ENCODE measurements at regions not wholly inside any gene's neighbourhood (a gene's known extent, or its start where the extent isn't known, plus 50 kb on each side); places are given as distances from the start of the nearest gene placed in this dataset.

DNA sequence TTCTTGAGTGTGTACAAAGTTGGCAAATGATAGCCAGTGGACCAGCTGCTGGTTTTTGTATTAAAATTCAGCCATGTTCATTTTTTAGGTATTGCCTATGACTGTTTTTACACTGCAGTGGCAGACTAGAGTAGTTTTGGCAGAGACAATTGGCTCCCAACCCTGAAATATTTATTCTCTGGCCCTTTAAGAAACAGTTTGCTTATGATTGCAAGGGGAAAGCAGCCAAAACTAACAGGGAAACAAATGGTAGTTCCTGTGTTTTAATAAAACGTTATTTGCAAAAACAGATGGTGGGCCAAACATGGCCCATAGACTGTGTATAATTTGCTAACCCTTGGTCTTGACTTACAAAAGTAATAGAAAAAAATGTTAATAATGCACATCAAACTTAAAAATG lies 110.2 kb downstream of the ALX1 start:
- no peaks in the 10 kb centered on the region for H3K9me3 ChIP-seq (ENCODE audit: control insufficient read depth in 3 of 3, low read length in 3 of 3)
- H3K36me3 ChIP-seq (ENCODE audit: control insufficient read depth in 3 of 3, insufficient read depth in 3 of 3, low read length in 3 of 3) = no peaks in the 10 kb centered on the region
- no peaks in the 10 kb centered on the region for H3K27me3 ChIP-seq (ENCODE audit: control insufficient read depth in 3 of 3, insufficient read depth in 3 of 3, low read length in 3 of 3)
- H3K4me1 ChIP-seq (ENCODE audit: control insufficient read depth in 3 of 3, insufficient read depth in 3 of 3, low read length in 3 of 3) = no peaks in the 10 kb centered on the region
- H3K4me3 ChIP-seq (ENCODE audit: low read length in 3 of 3) = no peak overlapping the region
- no peak overlapping the region for H3K9ac ChIP-seq (ENCODE audit: low read depth in 1 of 3, low read length in 3 of 3)
- H3K27ac ChIP-seq (ENCODE audit: low read depth, low read length) = no peak overlapping the region

- no peaks in the 10 kb centered on the region for H3K4me1 ChIP-seq (ENCODE audit: control insufficient read depth in 3 of 3, insufficient read depth in 3 of 3, low read length in 3 of 3)
- no peaks in the 10 kb centered on the region for H3K36me3 ChIP-seq (ENCODE audit: control insufficient read depth in 3 of 3, insufficient read depth in 3 of 3, low read length in 3 of 3)
- no peak overlapping the region for H3K27ac ChIP-seq (ENCODE audit: low read depth, low read length)
- no peaks in the 10 kb centered on the region for H3K27me3 ChIP-seq (ENCODE audit: control insufficient read depth in 3 of 3, insufficient read depth in 3 of 3, low read length in 3 of 3)
- H3K9ac ChIP-seq (ENCODE audit: low read depth in 1 of 3, low read length in 3 of 3) = no peak overlapping the region
- no peaks in the 10 kb centered on the region for H3K9me3 ChIP-seq (ENCODE audit: control insufficient read depth in 3 of 3, low read length in 3 of 3)
- no peak overlapping the region for H3K4me3 ChIP-seq (ENCODE audit: low read length in 3 of 3)
These were observed 112.5 kb downstream of the ALX1 start for GRCh38 chr12:85392508-85392907.

GRCh38 chr12:85393606-85394005 lies 113.6 kb downstream of the ALX1 start:
- Histone ChIP-seq H3K4me3 (ENCODE audit: low read length in 3 of 3) (no peak overlapping the region), H3K36me3 (ENCODE audit: control insufficient read depth in 3 of 3, insufficient read depth in 3 of 3, low read length in 3 of 3) (no peaks in the 10 kb centered on the region), H3K27ac (ENCODE audit: low read depth, low read length) (no peak overlapping the region), H3K27me3 (ENCODE audit: control insufficient read depth in 3 of 3, insufficient read depth in 3 of 3, low read length in 3 of 3) (no peaks in the 10 kb centered on the region), H3K9me3 (ENCODE audit: control insufficient read depth in 3 of 3, low read length in 3 of 3) (no peaks in the 10 kb centered on the region), H3K4me1 (ENCODE audit: control insufficient read depth in 3 of 3, insufficient read depth in 3 of 3, low read length in 3 of 3) (no peaks in the 10 kb centered on the region), H3K9ac (ENCODE audit: low read depth in 1 of 3, low read length in 3 of 3) (no peak overlapping the region)

DNA sequence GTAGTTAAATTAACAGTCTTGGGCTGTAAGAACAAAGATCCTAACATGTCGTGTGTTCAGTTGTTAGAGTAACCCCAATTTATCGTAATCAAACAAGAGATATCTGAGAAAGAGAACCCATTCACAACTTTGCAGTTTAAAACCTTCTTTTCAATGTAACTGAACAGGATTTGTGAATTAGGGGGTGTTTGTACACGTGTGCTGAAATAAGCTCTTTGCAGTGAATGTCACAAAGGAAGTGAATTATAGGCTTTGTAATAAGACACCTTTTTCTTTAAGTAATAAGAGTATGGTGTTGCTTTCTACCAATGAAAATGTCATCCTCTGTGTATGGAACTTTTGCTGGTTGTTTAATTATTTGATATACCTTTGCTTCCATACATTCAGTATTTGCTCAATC lies 114.0 kb downstream of the ALX1 start:
- Histone ChIP-seq H3K36me3 (ENCODE audit: control insufficient read depth in 3 of 3, insufficient read depth in 3 of 3, low read length in 3 of 3) (no peaks in the 10 kb centered on the region), H3K27me3 (ENCODE audit: control insufficient read depth in 3 of 3, insufficient read depth in 3 of 3, low read length in 3 of 3) (no peaks in the 10 kb centered on the region), H3K27ac (ENCODE audit: low read depth, low read length) (no peak overlapping the region), H3K9ac (ENCODE audit: low read depth in 1 of 3, low read length in 3 of 3) (no peak overlapping the region), H3K4me1 (ENCODE audit: control insufficient read depth in 3 of 3, insufficient read depth in 3 of 3, low read length in 3 of 3) (no peaks in the 10 kb centered on the region), H3K9me3 (ENCODE audit: control insufficient read depth in 3 of 3, low read length in 3 of 3) (no peaks in the 10 kb centered on the region), H3K4me3 (ENCODE audit: low read length in 3 of 3) (no peak overlapping the region)

- Histone ChIP-seq H3K9ac (ENCODE audit: low read depth in 1 of 3, low read length in 3 of 3) (no peak overlapping the region), H3K27ac (ENCODE audit: low read depth, low read length) (no peak overlapping the region), H3K27me3 (ENCODE audit: control insufficient read depth in 3 of 3, insufficient read depth in 3 of 3, low read length in 3 of 3) (no peaks in the 10 kb centered on the region), H3K4me1 (ENCODE audit: control insufficient read depth in 3 of 3, insufficient read depth in 3 of 3, low read length in 3 of 3) (no peaks in the 10 kb centered on the region), H3K9me3 (ENCODE audit: control insufficient read depth in 3 of 3, low read length in 3 of 3) (no peaks in the 10 kb centered on the region), H3K36me3 (ENCODE audit: control insufficient read depth in 3 of 3, insufficient read depth in 3 of 3, low read length in 3 of 3) (no peaks in the 10 kb centered on the region), H3K4me3 (ENCODE audit: low read length in 3 of 3) (no peak overlapping the region)
These were observed 114.8 kb downstream of the ALX1 start for GRCh38 chr12:85394809-85395208.

DNA sequence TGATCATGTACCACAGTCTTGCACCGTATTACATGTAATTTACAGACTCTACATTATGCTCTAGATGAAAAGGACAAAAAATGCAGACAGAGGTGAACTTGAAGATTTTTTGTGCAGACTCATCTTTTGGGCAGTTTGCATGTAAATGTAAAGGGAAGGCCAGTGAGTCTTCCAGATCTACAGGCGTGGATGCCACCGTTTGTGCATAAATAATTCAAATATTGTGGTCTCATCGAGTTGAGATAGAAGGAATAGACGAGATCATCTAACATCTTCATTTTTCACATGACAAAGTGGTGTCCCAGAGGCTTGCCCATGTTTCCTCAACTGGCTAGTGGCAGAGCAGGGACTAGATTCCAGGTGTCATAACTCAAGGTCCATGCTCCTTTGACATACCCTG lies 125.2 kb downstream of the ALX1 start:
- no peaks in the 10 kb centered on the region for H3K36me3 ChIP-seq (ENCODE audit: control insufficient read depth in 3 of 3, insufficient read depth in 3 of 3, low read length in 3 of 3)
- H3K4me3 ChIP-seq (ENCODE audit: low read length in 3 of 3) = no peak overlapping the region

DNA sequence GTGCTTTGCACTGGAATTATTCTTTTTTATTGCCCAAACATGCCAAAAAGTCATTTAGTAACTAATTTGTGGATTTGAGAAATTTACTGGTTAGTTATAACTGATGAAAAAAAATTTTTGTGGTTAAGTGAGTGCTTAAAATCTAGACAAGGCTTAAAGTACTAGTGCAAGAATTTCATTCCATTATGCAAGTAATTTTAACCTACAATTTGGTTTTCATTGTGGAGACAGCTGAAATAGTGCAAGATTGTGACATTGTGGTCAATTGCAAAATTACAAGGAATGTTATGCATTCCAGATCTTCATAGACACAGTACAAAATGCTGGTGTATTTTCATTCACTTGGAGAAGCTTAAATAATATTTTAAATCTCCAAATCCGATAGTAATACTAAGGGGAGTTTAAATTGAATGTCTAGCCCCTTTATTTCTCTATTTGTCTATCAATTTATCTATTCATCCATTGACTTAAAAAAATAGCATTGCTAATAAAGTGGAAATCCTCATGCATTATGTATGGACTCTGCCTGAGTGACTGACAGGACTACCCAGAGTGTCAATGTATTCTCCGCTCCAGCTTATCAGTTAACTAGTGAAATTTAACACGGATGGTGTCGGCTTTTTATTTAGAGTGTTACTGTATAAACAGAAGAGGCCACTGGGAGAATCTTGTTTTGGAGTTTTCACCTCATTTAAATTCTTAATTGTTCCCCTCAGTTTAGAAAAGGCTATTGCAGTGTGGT lies 125.9 kb downstream of the ALX1 start:
- Histone ChIP-seq H3K9me3 (ENCODE audit: control insufficient read depth in 3 of 3, low read length in 3 of 3) (no peaks in the 10 kb centered on the region), H3K27ac (ENCODE audit: low read depth, low read length) (no peak overlapping the region), H3K36me3 (ENCODE audit: control insufficient read depth in 3 of 3, insufficient read depth in 3 of 3, low read length in 3 of 3) (no peaks in the 10 kb centered on the region), H3K4me3 (ENCODE audit: low read length in 3 of 3) (no peak overlapping the region), H3K27me3 (ENCODE audit: control insufficient read depth in 3 of 3, insufficient read depth in 3 of 3, low read length in 3 of 3) (no peaks in the 10 kb centered on the region), H3K4me1 (ENCODE audit: control insufficient read depth in 3 of 3, insufficient read depth in 3 of 3, low read length in 3 of 3) (no peaks in the 10 kb centered on the region), H3K9ac (ENCODE audit: low read depth in 1 of 3, low read length in 3 of 3) (no peak overlapping the region)

More for the DNA sequence above, 125.2 kb downstream of the ALX1 start:
- Histone ChIP-seq H3K27me3 (ENCODE audit: control insufficient read depth in 3 of 3, insufficient read depth in 3 of 3, low read length in 3 of 3) (no peaks in the 10 kb centered on the region), H3K9ac (ENCODE audit: low read depth in 1 of 3, low read length in 3 of 3) (no peak overlapping the region), H3K27ac (ENCODE audit: low read depth, low read length) (no peak overlapping the region), H3K4me1 (ENCODE audit: control insufficient read depth in 3 of 3, insufficient read depth in 3 of 3, low read length in 3 of 3) (no peaks in the 10 kb centered on the region), H3K9me3 (ENCODE audit: control insufficient read depth in 3 of 3, low read length in 3 of 3) (no peaks in the 10 kb centered on the region)

GRCh38 chr12:85413266-85413665 lies 133.2 kb downstream of the ALX1 start:
- Histone ChIP-seq H3K9ac (ENCODE audit: low read depth in 1 of 3, low read length in 3 of 3) (no peak overlapping the region), H3K27ac (ENCODE audit: low read depth, low read length) (no peak overlapping the region), H3K27me3 (ENCODE audit: control insufficient read depth in 3 of 3, insufficient read depth in 3 of 3, low read length in 3 of 3) (no peaks in the 10 kb centered on the region), H3K4me3 (ENCODE audit: low read length in 3 of 3) (no peak overlapping the region), H3K9me3 (ENCODE audit: control insufficient read depth in 3 of 3, low read length in 3 of 3) (no peaks in the 10 kb centered on the region), H3K36me3 (ENCODE audit: control insufficient read depth in 3 of 3, insufficient read depth in 3 of 3, low read length in 3 of 3) (no peaks in the 10 kb centered on the region), H3K4me1 (ENCODE audit: control insufficient read depth in 3 of 3, insufficient read depth in 3 of 3, low read length in 3 of 3) (no peaks in the 10 kb centered on the region)

GRCh38 chr12:85422762-85423161 lies 142.7 kb downstream of the ALX1 start:
- H3K9ac ChIP-seq (ENCODE audit: low read depth in 1 of 3, low read length in 3 of 3) = no peak overlapping the region
- peaks cover 0 to 2% (median 0%) of the 10 kb centered on the region in 3 donors for H3K27me3 ChIP-seq (ENCODE audit: control insufficient read depth in 3 of 3, insufficient read depth in 3 of 3, low read length in 3 of 3)
- no peaks in the 10 kb centered on the region for H3K4me1 ChIP-seq (ENCODE audit: control insufficient read depth in 3 of 3, insufficient read depth in 3 of 3, low read length in 3 of 3)
- H3K9me3 ChIP-seq (ENCODE audit: control insufficient read depth in 3 of 3, low read length in 3 of 3) = no peaks in the 10 kb centered on the region
- H3K27ac ChIP-seq (ENCODE audit: low read depth, low read length) = no peak overlapping the region
- H3K36me3 ChIP-seq (ENCODE audit: control insufficient read depth in 3 of 3, insufficient read depth in 3 of 3, low read length in 3 of 3) = no peaks in the 10 kb centered on the region
- no peak overlapping the region for H3K4me3 ChIP-seq (ENCODE audit: low read length in 3 of 3)

DNA sequence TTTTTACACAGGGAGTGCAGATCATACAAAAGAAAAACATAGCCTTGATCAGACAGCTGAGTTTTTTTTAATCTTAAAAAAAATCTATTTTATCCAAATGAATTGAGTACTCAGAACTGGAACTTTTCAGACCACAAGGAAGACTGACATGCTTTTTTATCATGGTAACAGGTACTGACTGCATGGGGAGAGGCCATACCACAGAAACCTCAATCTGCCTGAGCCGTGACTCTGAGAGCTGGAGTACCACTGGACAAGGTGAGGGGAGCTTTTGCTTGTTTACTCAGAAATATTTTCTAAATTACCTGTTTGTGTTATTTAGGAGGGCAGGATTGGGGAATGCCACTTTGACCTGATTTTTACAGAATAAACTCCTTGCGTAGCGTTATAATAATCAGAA lies 143.9 kb downstream of the ALX1 start:
- H3K36me3 ChIP-seq (ENCODE audit: control insufficient read depth in 3 of 3, insufficient read depth in 3 of 3, low read length in 3 of 3) = no peaks in the 10 kb centered on the region
- H3K27me3 ChIP-seq (ENCODE audit: control insufficient read depth in 3 of 3, insufficient read depth in 3 of 3, low read length in 3 of 3) = peaks cover 0 to 2% (median 0%) of the 10 kb centered on the region in 3 donors
- H3K27ac ChIP-seq (ENCODE audit: low read depth, low read length) = no peak overlapping the region
- H3K4me3 ChIP-seq (ENCODE audit: low read length in 3 of 3) = no peak overlapping the region
- H3K4me1 ChIP-seq (ENCODE audit: control insufficient read depth in 3 of 3, insufficient read depth in 3 of 3, low read length in 3 of 3) = no peaks in the 10 kb centered on the region
- H3K9ac ChIP-seq (ENCODE audit: low read depth in 1 of 3, low read length in 3 of 3) = no peak overlapping the region
- H3K9me3 ChIP-seq (ENCODE audit: control insufficient read depth in 3 of 3, low read length in 3 of 3) = no peaks in the 10 kb centered on the region

Data from skeletal muscle tissue (tissue), 3 donors.